GM23338 (cell line): ENCODE measurements at regions not wholly inside any gene's neighbourhood (a gene's known extent, or its start where the extent isn't known, plus 50 kb on each side); places are given as distances from the start of the nearest gene placed in this dataset.

Source experiments
- ATAC-seq: fragments of 200-7000 bp; cut with Tn5 transposase; 3 replicates; pipeline ENCODE4 v1.9.1; 2020
- DNase-seq: peaks from one replicate; pipeline ENCODE4 v3.0.0-alpha.2; 2015; ENCODE audit warnings: low spot score
- H2AFZ ChIP-seq: fragments of 200-600 bp; sonication (generic); 2 replicates; pipeline ENCODE4 v1.8.0; 2016; ENCODE audit warnings: antibody characterized with exemption, mild to moderate bottlenecking, moderate library complexity
- H3F3A ChIP-seq: fragments of 200-600 bp; sonication (generic); replicated peaks from 2 replicates; pipeline ENCODE4 v1.8.0; 2017; ENCODE audit warnings: antibody characterized with exemption, mixed run types, low read depth
- H3K27ac ChIP-seq: fragments of 200-600 bp; sonication (generic); 2 replicates; pipeline ENCODE4 v1.6.1; 2016; ENCODE audit warnings: low read depth
- H3K27me3 ChIP-seq: fragments of 200-600 bp; sonication (generic); 2 replicates; pipeline ENCODE4 v1.8.0; 2016; ENCODE audit warnings: mild to moderate bottlenecking, mixed run types, moderate library complexity; ENCODE audit not compliant: insufficient read depth
- H3K36me3 ChIP-seq: fragments of 200-600 bp; sonication (generic); 2 replicates; pipeline ENCODE4 v1.8.0; 2016; ENCODE audit warnings: mild to moderate bottlenecking; ENCODE audit not compliant: insufficient read depth
- H3K4me1 ChIP-seq: fragments of 200-600 bp; sonication (generic); 2 replicates; pipeline ENCODE4 v1.8.0; 2016; ENCODE audit warnings: mild to moderate bottlenecking, moderate library complexity; ENCODE audit not compliant: insufficient read depth
- H3K4me2 ChIP-seq: fragments of 200-600 bp; sonication (generic); 2 replicates; pipeline ENCODE4 v1.7.1; 2017; ENCODE audit warnings: mixed run types
- H3K4me3 ChIP-seq: fragments of 200-600 bp; sonication (generic); 2 replicates; pipeline ENCODE4 v1.6.1; 2016; ENCODE audit warnings: mixed run types
- H3K79me2 ChIP-seq: fragments of 200-600 bp; sonication (generic); replicated peaks from 2 replicates; pipeline ENCODE4 v1.8.0; 2017; ENCODE audit warnings: mild to moderate bottlenecking; ENCODE audit not compliant: insufficient read depth
- H3K9me2 ChIP-seq: fragments of 200-600 bp; sonication (generic); 2 replicates; pipeline ENCODE4 v1.8.0; 2017; ENCODE audit not compliant: insufficient read depth
- H4K20me1 ChIP-seq: fragments of 200-600 bp; sonication (generic); replicated peaks from 2 replicates; pipeline ENCODE4 v1.8.0; 2017; ENCODE audit warnings: mild to moderate bottlenecking; ENCODE audit not compliant: insufficient read depth
- H3K27ac Mint-ChIP-seq: 2 replicates; pipeline ENCODE4 v1.8.0; 2020; ENCODE audit warnings: inconsistent platforms, mild to moderate bottlenecking, moderate library complexity, mixed read lengths
- H3K27me3 Mint-ChIP-seq: 3 replicates; pipeline ENCODE4 v1.8.0; 2022; ENCODE audit warnings: low read depth, mild to moderate bottlenecking, moderate library complexity, mixed read lengths, inconsistent platforms; ENCODE audit not compliant: insufficient read depth, poor library complexity
- H3K36me3 Mint-ChIP-seq: 3 replicates; pipeline ENCODE4 v1.8.0; 2021; ENCODE audit warnings: low read depth, mild to moderate bottlenecking, inconsistent platforms, moderate library complexity, mixed read lengths
- H3K4me1 Mint-ChIP-seq: 3 replicates; pipeline ENCODE4 v1.8.0; 2020; ENCODE audit warnings: mild to moderate bottlenecking, inconsistent platforms, mixed read lengths
- H3K4me3 Mint-ChIP-seq: 3 replicates; pipeline ENCODE4 v1.8.0; 2021; ENCODE audit warnings: moderate library complexity, mild to moderate bottlenecking, inconsistent platforms, mixed read lengths
- H3K9me3 Mint-ChIP-seq: 3 replicates; pipeline ENCODE4 v1.8.0; 2020; ENCODE audit warnings: moderate library complexity, mild to moderate bottlenecking, inconsistent platforms, mixed read lengths
- CREB1 ChIP-seq: fragments of 250-450 bp; sonication (Bioruptor Pico); IDR thresholded peaks from 2 replicates; pipeline ENCODE4 v1.5.0; 2020; ENCODE audit warnings: low read depth, mild to moderate bottlenecking, moderate library complexity
- ETS1 ChIP-seq: IDR thresholded peaks from 2 replicates; pipeline ENCODE4 v1.6.1; 2016; ENCODE audit warnings: antibody characterized with exemption
- JUNB ChIP-seq: IDR thresholded peaks from one replicate; pipeline ENCODE4 v1.6.1; 2016; ENCODE audit warnings: antibody characterized with exemption; ENCODE audit not compliant: unreplicated experiment
- NANOG ChIP-seq: IDR thresholded peaks from 2 replicates; pipeline ENCODE4 v1.6.1; 2016; ENCODE audit warnings: antibody characterized with exemption, borderline replicate concordance
- POLR2AphosphoS5 ChIP-seq: IDR thresholded peaks from 2 replicates; pipeline ENCODE4 v1.6.1; 2016; ENCODE audit warnings: antibody characterized with exemption, low read depth
- STAT1 ChIP-seq: IDR thresholded peaks from one replicate; pipeline ENCODE4 v1.6.1; 2016; ENCODE audit warnings: antibody characterized with exemption; ENCODE audit not compliant: unreplicated experiment
- ZNF331 ChIP-seq: fragments of 250-450 bp; sonication (Bioruptor Pico); IDR thresholded peaks from 2 replicates; pipeline ENCODE4 v1.5.0; 2020; ENCODE audit warnings: low read depth, mild to moderate bottlenecking, moderate library complexity
- TF ChIP-seq, protein P1 (sequence below): fragments of 250-450 bp; sonication (Bioruptor Pico); IDR thresholded peaks from 2 replicates; pipeline ENCODE4 v1.5.0; 2020; ENCODE audit warnings: mild to moderate bottlenecking, moderate library complexity
- TF ChIP-seq, protein P2 (sequence below): IDR thresholded peaks from one replicate; pipeline ENCODE4 v1.6.1; 2018; ENCODE audit warnings: antibody characterized with exemption; ENCODE audit not compliant: unreplicated experiment

- no peak for TF ChIP-seq ETS1
- TF ChIP-seq CREB1 = no peak
- TF ChIP-seq, protein P1, sequence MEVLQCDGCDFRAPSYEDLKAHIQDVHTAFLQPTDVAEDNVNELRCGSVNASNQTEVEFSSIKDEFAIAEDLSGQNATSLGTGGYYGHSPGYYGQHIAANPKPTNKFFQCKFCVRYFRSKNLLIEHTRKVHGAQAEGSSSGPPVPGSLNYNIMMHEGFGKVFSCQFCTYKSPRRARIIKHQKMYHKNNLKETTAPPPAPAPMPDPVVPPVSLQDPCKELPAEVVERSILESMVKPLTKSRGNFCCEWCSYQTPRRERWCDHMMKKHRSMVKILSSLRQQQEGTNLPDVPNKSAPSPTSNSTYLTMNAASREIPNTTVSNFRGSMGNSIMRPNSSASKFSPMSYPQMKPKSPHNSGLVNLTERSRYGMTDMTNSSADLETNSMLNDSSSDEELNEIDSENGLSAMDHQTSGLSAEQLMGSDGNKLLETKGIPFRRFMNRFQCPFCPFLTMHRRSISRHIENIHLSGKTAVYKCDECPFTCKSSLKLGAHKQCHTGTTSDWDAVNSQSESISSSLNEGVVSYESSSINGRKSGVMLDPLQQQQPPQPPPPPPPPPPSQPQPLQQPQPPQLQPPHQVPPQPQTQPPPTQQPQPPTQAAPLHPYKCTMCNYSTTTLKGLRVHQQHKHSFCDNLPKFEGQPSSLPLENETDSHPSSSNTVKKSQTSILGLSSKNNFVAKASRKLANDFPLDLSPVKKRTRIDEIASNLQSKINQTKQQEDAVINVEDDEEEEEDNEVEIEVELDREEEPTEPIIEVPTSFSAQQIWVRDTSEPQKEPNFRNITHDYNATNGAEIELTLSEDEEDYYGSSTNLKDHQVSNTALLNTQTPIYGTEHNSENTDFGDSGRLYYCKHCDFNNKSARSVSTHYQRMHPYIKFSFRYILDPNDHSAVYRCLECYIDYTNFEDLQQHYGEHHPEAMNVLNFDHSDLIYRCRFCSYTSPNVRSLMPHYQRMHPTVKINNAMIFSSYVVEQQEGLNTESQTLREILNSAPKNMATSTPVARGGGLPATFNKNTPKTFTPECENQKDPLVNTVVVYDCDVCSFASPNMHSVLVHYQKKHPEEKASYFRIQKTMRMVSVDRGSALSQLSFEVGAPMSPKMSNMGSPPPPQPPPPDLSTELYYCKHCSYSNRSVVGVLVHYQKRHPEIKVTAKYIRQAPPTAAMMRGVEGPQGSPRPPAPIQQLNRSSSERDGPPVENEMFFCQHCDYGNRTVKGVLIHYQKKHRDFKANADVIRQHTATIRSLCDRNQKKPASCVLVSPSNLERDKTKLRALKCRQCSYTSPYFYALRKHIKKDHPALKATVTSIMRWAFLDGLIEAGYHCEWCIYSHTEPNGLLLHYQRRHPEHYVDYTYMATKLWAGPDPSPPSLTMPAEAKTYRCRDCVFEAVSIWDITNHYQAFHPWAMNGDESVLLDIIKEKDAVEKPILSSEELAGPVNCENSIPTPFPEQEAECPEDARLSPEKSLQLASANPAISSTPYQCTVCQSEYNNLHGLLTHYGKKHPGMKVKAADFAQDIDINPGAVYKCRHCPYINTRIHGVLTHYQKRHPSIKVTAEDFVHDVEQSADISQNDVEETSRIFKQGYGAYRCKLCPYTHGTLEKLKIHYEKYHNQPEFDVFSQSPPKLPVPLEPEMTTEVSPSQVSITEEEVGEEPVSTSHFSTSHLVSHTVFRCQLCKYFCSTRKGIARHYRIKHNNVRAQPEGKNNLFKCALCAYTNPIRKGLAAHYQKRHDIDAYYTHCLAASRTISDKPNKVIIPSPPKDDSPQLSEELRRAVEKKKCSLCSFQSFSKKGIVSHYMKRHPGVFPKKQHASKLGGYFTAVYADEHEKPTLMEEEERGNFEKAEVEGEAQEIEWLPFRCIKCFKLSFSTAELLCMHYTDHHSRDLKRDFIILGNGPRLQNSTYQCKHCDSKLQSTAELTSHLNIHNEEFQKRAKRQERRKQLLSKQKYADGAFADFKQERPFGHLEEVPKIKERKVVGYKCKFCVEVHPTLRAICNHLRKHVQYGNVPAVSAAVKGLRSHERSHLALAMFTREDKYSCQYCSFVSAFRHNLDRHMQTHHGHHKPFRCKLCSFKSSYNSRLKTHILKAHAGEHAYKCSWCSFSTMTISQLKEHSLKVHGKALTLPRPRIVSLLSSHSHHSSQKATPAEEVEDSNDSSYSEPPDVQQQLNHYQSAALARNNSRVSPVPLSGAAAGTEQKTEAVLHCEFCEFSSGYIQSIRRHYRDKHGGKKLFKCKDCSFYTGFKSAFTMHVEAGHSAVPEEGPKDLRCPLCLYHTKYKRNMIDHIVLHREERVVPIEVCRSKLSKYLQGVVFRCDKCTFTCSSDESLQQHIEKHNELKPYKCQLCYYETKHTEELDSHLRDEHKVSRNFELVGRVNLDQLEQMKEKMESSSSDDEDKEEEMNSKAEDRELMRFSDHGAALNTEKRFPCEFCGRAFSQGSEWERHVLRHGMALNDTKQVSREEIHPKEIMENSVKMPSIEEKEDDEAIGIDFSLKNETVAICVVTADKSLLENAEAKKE (CRISPR knock-in tag) = no peak
- no peak for TF ChIP-seq STAT1
- TF ChIP-seq NANOG = no peak
- no peak for TF ChIP-seq ZNF331
- TF ChIP-seq, protein P2, sequence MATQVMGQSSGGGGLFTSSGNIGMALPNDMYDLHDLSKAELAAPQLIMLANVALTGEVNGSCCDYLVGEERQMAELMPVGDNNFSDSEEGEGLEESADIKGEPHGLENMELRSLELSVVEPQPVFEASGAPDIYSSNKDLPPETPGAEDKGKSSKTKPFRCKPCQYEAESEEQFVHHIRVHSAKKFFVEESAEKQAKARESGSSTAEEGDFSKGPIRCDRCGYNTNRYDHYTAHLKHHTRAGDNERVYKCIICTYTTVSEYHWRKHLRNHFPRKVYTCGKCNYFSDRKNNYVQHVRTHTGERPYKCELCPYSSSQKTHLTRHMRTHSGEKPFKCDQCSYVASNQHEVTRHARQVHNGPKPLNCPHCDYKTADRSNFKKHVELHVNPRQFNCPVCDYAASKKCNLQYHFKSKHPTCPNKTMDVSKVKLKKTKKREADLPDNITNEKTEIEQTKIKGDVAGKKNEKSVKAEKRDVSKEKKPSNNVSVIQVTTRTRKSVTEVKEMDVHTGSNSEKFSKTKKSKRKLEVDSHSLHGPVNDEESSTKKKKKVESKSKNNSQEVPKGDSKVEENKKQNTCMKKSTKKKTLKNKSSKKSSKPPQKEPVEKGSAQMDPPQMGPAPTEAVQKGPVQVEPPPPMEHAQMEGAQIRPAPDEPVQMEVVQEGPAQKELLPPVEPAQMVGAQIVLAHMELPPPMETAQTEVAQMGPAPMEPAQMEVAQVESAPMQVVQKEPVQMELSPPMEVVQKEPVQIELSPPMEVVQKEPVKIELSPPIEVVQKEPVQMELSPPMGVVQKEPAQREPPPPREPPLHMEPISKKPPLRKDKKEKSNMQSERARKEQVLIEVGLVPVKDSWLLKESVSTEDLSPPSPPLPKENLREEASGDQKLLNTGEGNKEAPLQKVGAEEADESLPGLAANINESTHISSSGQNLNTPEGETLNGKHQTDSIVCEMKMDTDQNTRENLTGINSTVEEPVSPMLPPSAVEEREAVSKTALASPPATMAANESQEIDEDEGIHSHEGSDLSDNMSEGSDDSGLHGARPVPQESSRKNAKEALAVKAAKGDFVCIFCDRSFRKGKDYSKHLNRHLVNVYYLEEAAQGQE = no peak
- no peak for TF ChIP-seq JUNB
- no peak for TF ChIP-seq POLR2AphosphoS5
- peaks cover 3% of the 10 kb centered on the region for H3K27me3 Mint-ChIP-seq
- Histone ChIP-seq H3K4me1 (no peaks in the 10 kb centered on the region), H3K4me3 (no peak overlapping the region), H2AFZ (no peak overlapping the region), H3K36me3 (no peaks in the 10 kb centered on the region), H3K79me2 (no peaks in the 10 kb centered on the region), H3K27me3 (no peaks in the 10 kb centered on the region), H3K9me2 (peaks cover 11% of the 10 kb centered on the region; the same call in 1 of the 2 replicates), H3F3A (no peaks in the 10 kb centered on the region), H4K20me1 (no peaks in the 10 kb centered on the region), H3K4me2 (no peak overlapping the region), H3K27ac (no peak overlapping the region)
- peaks cover 5% of the 10 kb centered on the region; the same call in 2 of the 3 replicates for H3K36me3 Mint-ChIP-seq
- ATAC-seq = no peak
- DNase-seq = no peak
- H3K27ac Mint-ChIP-seq = no peak overlapping the region
- no peaks in the 10 kb centered on the region for H3K4me1 Mint-ChIP-seq
- no peak overlapping the region for H3K4me3 Mint-ChIP-seq
- peaks cover 8% of the 10 kb centered on the region; the same call in 2 of the 3 replicates for H3K9me3 Mint-ChIP-seq
Measured at GRCh38 chr15:36239509-36239908, 339.9 kb upstream of the CDIN1 start.
